H1 (cell line): ENCODE measurements at regions not wholly inside any gene's neighbourhood (a gene's known extent, or its start where the extent isn't known, plus 50 kb on each side); places are given as distances from the start of the nearest gene placed in this dataset.

Experiments used
- RFX5 ChIP-seq: IDR thresholded peaks from 2 replicates; pipeline ENCODE4 v1.6.1; 2011; ENCODE audit warnings: low read depth, low read length, improper control_type of control experiment, borderline replicate concordance
- RNF2 ChIP-seq: fragments of 200-900, 300-1000 bp; sonication (generic); IDR thresholded peaks from 2 replicates; pipeline ENCODE4 v1.7.1; 2016; ENCODE audit warnings: borderline replicate concordance, low read depth, mild to moderate bottlenecking, antibody characterized with exemption, low read length; ENCODE audit not compliant: poor library complexity, severe bottlenecking; ENCODE audit errors: missing control alignments
- SAP30 ChIP-seq: fragments of 300-600 bp; sonication (generic); IDR thresholded peaks from 2 replicates; pipeline ENCODE4 v1.7.1; 2012; ENCODE audit warnings: low read length, moderate library complexity, mild to moderate bottlenecking, inconsistent platforms; ENCODE audit not compliant: insufficient read depth, insufficient replicate concordance
- SRF ChIP-seq: IDR thresholded peaks from 2 replicates; pipeline ENCODE4 v1.6.1; 2011; ENCODE audit warnings: mild to moderate bottlenecking, low read depth, low read length, moderate library complexity
- TF ChIP-seq, protein P1 (sequence below), 3 experiments: IDR thresholded peaks; 1 replicate in 2 of 3; 2 replicates in 1 of 3; pipeline versions ENCODE4 v1.5.1 to v1.6.1; 2011; ENCODE audit warnings: low read length in 3 of 3, mild to moderate bottlenecking in 3 of 3, inconsistent platforms in 2 of 3, low read depth in 1 of 3, moderate library complexity in 1 of 3; ENCODE audit not compliant: insufficient read depth in 1 of 3; ENCODE audit errors: control extremely low read depth in 1 of 3

DNA sequence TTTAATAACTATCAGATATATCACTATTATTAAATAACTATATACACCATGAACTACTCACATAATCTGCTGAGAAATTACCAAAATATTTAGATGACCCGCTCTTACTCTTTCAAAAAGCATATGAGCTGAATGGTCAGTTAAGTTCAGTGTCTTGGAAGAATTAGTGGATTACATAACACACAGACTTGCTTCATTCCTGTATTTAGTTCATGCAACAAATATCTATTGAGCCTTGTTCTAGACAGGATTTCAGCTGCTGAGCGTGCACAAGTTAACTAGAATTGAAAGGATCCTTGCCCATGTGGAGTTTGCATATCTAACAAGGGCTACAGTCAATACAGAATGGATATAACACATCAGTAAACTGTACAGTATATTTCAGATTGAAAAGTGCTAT is 566.2 kb downstream of the CBLN4 start:
- TF ChIP-seq RNF2 (no peak), SAP30 (no peak), SRF (no peak), RFX5 (no peak)
- TF ChIP-seq, protein P1, sequence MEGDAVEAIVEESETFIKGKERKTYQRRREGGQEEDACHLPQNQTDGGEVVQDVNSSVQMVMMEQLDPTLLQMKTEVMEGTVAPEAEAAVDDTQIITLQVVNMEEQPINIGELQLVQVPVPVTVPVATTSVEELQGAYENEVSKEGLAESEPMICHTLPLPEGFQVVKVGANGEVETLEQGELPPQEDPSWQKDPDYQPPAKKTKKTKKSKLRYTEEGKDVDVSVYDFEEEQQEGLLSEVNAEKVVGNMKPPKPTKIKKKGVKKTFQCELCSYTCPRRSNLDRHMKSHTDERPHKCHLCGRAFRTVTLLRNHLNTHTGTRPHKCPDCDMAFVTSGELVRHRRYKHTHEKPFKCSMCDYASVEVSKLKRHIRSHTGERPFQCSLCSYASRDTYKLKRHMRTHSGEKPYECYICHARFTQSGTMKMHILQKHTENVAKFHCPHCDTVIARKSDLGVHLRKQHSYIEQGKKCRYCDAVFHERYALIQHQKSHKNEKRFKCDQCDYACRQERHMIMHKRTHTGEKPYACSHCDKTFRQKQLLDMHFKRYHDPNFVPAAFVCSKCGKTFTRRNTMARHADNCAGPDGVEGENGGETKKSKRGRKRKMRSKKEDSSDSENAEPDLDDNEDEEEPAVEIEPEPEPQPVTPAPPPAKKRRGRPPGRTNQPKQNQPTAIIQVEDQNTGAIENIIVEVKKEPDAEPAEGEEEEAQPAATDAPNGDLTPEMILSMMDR (IDR thresholded peaks at IDR 0.05; ENCODE audit: control extremely low read depth in 1 of 3, insufficient read depth in 1 of 3, low read depth in 1 of 3, low read length in 3 of 3), result no peak
